ENCODE measurements at regions not wholly inside any gene's neighbourhood (a gene's known extent, or its start where the extent isn't known, plus 50 kb on each side); places are given as distances from the start of the nearest gene placed in this dataset.

DNA sequence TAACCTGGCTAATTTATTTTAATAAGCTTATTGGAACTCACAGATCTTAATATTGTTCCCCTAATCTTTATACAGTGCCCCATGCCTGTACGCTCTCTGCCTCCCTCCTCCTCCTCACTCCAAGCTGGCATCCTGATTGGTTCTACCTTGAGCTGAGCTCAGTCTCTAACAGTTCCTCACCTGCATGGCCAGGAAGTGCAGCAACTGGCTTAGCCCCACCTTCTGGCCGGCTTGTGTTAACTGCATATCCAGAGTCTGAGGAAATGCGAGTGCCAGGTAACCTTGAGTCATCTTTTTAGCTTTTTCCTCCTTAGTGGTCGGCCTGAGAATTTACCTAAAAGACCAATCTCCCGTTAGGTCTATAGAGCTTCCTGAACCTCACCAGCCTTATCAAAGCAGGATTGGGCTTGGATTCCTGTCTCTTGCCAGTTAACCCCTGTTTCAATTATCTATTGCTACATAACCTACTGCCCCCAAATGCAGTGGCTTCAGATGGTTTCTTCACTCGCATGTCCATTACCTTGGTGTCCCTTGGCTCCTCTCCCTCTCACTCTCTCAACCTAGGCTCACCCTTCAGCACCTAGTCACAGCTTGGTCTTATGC lies 89.5 kb upstream of the STK39 start (continued):
- TF ChIP-seq SP1 (IDR thresholded peaks at IDR 0.05; ENCODE audit: low read depth, low read length): no peak
- peak; percentile 75 to 80 for TF ChIP-seq RAD21 (IDR thresholded peaks at IDR 0.05 in 1 of 2, conservative IDR thresholded peaks at IDR 0.05 in 1 of 2; ENCODE audit: low read depth in 2 of 2, low read length in 2 of 2)
- TF ChIP-seq CREB1 (IDR thresholded peaks at IDR 0.05): no peak
- no peak for TF ChIP-seq ATF2 (IDR thresholded peaks at IDR 0.05; ENCODE audit: low read length)
- no peak for TF ChIP-seq EZH2 (IDR thresholded peaks at IDR 0.05; ENCODE audit: low read depth, low read length, severe bottlenecking)
- TF ChIP-seq ASH2L (IDR thresholded peaks at IDR 0.05; ENCODE audit: low read length): no peak
- no peak for TF ChIP-seq CBX8 (IDR thresholded peaks at IDR 0.05; ENCODE audit: borderline replicate concordance, low read depth, low read length)
